ENCODE measurements at regions not wholly inside any gene's neighbourhood (a gene's known extent, or its start where the extent isn't known, plus 50 kb on each side); places are given as distances from the start of the nearest gene placed in this dataset.

- H3K36me3 Mint-ChIP-seq (ENCODE audit: unreplicated experiment) = peaks cover 5% of the 10 kb centered on the region
Observed at GRCh38 chr2:15834381-15835031, 105.8 kb upstream of the MYCN start.

GRCh38 chr2:15835991-15836688 is 104.2 kb upstream of the MYCN start:
- no peak for TF ChIP-seq CTCF (IDR thresholded peaks at IDR 0.05; ENCODE audit: partially characterized antibody, unreplicated experiment)
- Mint-ChIP-seq H3K4me1 (ENCODE audit: low read depth, unreplicated experiment) (peaks cover 3% of the 10 kb centered on the region), H3K36me3 (ENCODE audit: unreplicated experiment) (peaks cover 5% of the 10 kb centered on the region), H3K9me3 (ENCODE audit: unreplicated experiment) (peaks cover 2% of the 10 kb centered on the region), H3K27me3 (ENCODE audit: unreplicated experiment) (peaks cover 2% of the 10 kb centered on the region), H3K27ac (ENCODE audit: unreplicated experiment) (no peak overlapping the region), H3K4me3 (ENCODE audit: unreplicated experiment) (no peak overlapping the region)
- no peak for DNase-seq

More at GRCh38 chr2:15834381-15835031, 105.8 kb upstream of the MYCN start:
- no peak for DNase-seq
- Mint-ChIP-seq H3K27ac (ENCODE audit: unreplicated experiment) (no peak overlapping the region), H3K4me1 (ENCODE audit: low read depth, unreplicated experiment) (peaks cover 3% of the 10 kb centered on the region), H3K27me3 (ENCODE audit: unreplicated experiment) (peaks cover 2% of the 10 kb centered on the region), H3K9me3 (ENCODE audit: unreplicated experiment) (no peaks in the 10 kb centered on the region), H3K4me3 (ENCODE audit: unreplicated experiment) (no peak overlapping the region)
- TF ChIP-seq CTCF (IDR thresholded peaks at IDR 0.05; ENCODE audit: partially characterized antibody, unreplicated experiment) = no peak

GRCh38 chr2:15836689-15837610 is 103.4 kb upstream of the MYCN start:
- no peak overlapping the region for H3K27ac Mint-ChIP-seq (ENCODE audit: unreplicated experiment)
- H3K9me3 Mint-ChIP-seq (ENCODE audit: unreplicated experiment) = peaks cover 3% of the 10 kb centered on the region
- DNase-seq = no peak
- H3K4me1 Mint-ChIP-seq (ENCODE audit: low read depth, unreplicated experiment) = peaks cover 3% of the 10 kb centered on the region
- peaks cover 2% of the 10 kb centered on the region for H3K27me3 Mint-ChIP-seq (ENCODE audit: unreplicated experiment)
- H3K4me3 Mint-ChIP-seq (ENCODE audit: unreplicated experiment) = no peak overlapping the region
- TF ChIP-seq CTCF (IDR thresholded peaks at IDR 0.05; ENCODE audit: partially characterized antibody, unreplicated experiment) = no peak
- H3K36me3 Mint-ChIP-seq (ENCODE audit: unreplicated experiment) = peaks cover 5% of the 10 kb centered on the region

- no peak for DNase-seq
- H3K27ac Mint-ChIP-seq (ENCODE audit: unreplicated experiment) = no peak overlapping the region
- H3K4me3 Mint-ChIP-seq (ENCODE audit: unreplicated experiment) = no peak overlapping the region
- no peak for TF ChIP-seq CTCF (IDR thresholded peaks at IDR 0.05; ENCODE audit: partially characterized antibody, unreplicated experiment)
- H3K9me3 Mint-ChIP-seq (ENCODE audit: unreplicated experiment) = peaks cover 3% of the 10 kb centered on the region
- H3K27me3 Mint-ChIP-seq (ENCODE audit: unreplicated experiment) = no peaks in the 10 kb centered on the region
- peaks cover 3% of the 10 kb centered on the region for H3K4me1 Mint-ChIP-seq (ENCODE audit: low read depth, unreplicated experiment)
- peaks cover 3% of the 10 kb centered on the region for H3K36me3 Mint-ChIP-seq (ENCODE audit: unreplicated experiment)
Observed at GRCh38 chr2:15838481-15839090, 101.8 kb upstream of the MYCN start.
